ENCODE measurements at regions not wholly inside any gene's neighbourhood (a gene's known extent, or its start where the extent isn't known, plus 50 kb on each side); places are given as distances from the start of the nearest gene placed in this dataset.

DNA sequence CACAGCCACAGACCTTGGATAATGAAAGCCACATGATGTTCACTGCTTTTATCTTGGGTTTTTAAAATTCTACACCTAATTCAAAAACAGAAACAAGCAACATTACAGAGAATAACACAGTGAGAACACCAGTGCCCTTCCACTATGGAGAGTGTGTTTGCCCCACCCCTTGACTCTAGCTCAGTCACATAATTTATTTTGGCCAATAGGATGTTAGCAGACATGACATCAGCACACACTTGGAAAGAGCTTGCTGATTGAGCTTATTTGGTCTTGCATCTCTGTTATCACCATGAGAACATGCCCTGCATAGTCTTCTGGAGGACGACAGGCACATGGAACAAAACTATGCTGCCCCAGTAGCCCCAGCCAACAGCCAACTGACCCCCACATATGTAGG, 118.1 kb downstream of the HNRNPD start:
- Histone ChIP-seq H3K4me3 (no peak overlapping the region), H3K27me3 (ENCODE audit: control insufficient read depth in 3 of 3, insufficient read depth in 3 of 3, low read length in 2 of 3) (no peaks in the 10 kb centered on the region), H3K27ac (ENCODE audit: low read depth in 1 of 2, low read length in 1 of 2) (no peak overlapping the region), H3K4me1 (ENCODE audit: control insufficient read depth in 5 of 5, insufficient read depth in 5 of 5, low read length in 5 of 5) (no peaks in the 10 kb centered on the region), H3K9ac (ENCODE audit: insufficient read depth in 1 of 2, low read length in 2 of 2) (no peak overlapping the region), H3K9me3 (ENCODE audit: control insufficient read depth in 4 of 4, insufficient read depth in 3 of 4, low read length in 3 of 4) (no peaks in the 10 kb centered on the region), H3K36me3 (ENCODE audit: control insufficient read depth in 4 of 4, insufficient read depth in 4 of 4, low read length in 4 of 4) (no peaks in the 10 kb centered on the region)
- DNase-seq (no peak), ATAC-seq (ENCODE audit: insufficient read depth, low FRiP score) (no peak)
- WGBS, 2 donors: 61 to 82% methylated on average over 1 of the region's 1 CpG
- TF ChIP-seq, protein P1, sequence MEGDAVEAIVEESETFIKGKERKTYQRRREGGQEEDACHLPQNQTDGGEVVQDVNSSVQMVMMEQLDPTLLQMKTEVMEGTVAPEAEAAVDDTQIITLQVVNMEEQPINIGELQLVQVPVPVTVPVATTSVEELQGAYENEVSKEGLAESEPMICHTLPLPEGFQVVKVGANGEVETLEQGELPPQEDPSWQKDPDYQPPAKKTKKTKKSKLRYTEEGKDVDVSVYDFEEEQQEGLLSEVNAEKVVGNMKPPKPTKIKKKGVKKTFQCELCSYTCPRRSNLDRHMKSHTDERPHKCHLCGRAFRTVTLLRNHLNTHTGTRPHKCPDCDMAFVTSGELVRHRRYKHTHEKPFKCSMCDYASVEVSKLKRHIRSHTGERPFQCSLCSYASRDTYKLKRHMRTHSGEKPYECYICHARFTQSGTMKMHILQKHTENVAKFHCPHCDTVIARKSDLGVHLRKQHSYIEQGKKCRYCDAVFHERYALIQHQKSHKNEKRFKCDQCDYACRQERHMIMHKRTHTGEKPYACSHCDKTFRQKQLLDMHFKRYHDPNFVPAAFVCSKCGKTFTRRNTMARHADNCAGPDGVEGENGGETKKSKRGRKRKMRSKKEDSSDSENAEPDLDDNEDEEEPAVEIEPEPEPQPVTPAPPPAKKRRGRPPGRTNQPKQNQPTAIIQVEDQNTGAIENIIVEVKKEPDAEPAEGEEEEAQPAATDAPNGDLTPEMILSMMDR (IDR thresholded peaks at IDR 0.05; ENCODE audit: control extremely low read depth, extremely low read depth): no peak

DNA sequence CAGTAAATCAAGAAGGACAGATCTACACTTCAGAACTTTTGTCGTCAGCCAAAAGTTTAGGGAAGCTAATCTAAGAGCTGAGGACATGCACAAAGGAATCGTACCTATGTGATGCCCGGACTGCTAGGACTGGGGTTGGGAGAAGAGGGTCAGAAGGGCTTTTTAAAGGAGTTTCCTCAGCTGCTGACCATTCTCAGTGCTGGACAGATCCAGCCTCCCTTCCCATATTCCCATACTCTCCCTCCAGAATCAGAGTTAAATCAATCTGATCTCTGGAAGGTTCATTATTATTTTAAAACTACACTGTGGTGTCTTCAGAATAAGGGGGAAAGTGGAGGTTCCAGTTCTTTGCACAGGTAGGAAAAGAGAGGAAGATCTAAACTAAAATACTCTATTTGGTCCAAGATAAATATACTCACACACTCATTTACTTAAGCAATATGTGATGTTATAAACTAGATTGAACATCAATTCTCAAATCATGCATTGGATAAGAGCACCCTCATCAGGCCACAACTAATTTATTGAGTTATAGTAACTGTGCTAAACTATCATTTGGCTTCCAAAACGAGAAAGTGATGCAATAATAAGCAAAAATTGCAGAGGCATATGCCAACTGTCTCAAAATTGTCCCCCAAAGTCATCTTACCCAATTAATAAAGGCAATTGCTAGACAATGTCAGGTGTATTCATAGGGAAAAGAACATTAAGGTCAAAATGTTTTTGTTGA, 124.7 kb downstream of the HNRNPD start:
- ATAC-seq (ENCODE audit: insufficient read depth, low FRiP score) (no peak), DNase-seq (peak in 1 of 3 donors; percentile 15)
- H3K27ac ChIP-seq (ENCODE audit: low read depth in 1 of 2, low read length in 1 of 2): no peak overlapping the region
- H3K9me3 ChIP-seq (ENCODE audit: control insufficient read depth in 4 of 4, insufficient read depth in 3 of 4, low read length in 3 of 4): no peaks in the 10 kb centered on the region
- no peaks in the 10 kb centered on the region for H3K27me3 ChIP-seq (ENCODE audit: control insufficient read depth in 3 of 3, insufficient read depth in 3 of 3, low read length in 2 of 3)
- no peaks in the 10 kb centered on the region for H3K4me1 ChIP-seq (ENCODE audit: control insufficient read depth in 5 of 5, insufficient read depth in 5 of 5, low read length in 5 of 5)
- H3K4me3 ChIP-seq: no peak overlapping the region
- H3K36me3 ChIP-seq (ENCODE audit: control insufficient read depth in 4 of 4, insufficient read depth in 4 of 4, low read length in 4 of 4): no peaks in the 10 kb centered on the region
- WGBS, 2 donors: 51 to 62% methylated on average over 4 of the region's 4 CpGs
- H3K9ac ChIP-seq (ENCODE audit: insufficient read depth in 1 of 2, low read length in 2 of 2): no peak overlapping the region
- TF ChIP-seq, protein P1 (IDR thresholded peaks at IDR 0.05; ENCODE audit: control extremely low read depth, extremely low read depth): no peak

DNA sequence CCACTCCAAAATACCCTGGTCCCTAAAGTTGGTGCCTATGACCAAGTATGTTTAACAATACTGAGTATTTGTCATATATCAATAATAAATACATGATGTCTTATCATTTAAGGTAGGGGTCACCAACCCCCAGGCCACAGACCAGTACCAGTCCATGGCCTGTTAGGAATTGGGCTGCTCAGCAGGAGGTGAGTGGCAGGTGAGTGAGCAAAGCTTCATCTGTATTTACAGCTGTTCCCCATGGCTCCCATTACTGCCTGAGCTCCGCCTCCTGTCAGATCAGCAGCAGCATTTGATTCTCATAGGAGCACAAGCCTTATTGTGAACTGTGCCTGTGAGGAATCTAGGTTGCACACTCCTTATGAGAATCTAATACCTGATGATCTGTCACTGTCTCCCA, 126.2 kb downstream of the HNRNPD start:
- Histone ChIP-seq H3K4me3 (no peak overlapping the region), H3K36me3 (ENCODE audit: control insufficient read depth in 4 of 4, insufficient read depth in 4 of 4, low read length in 4 of 4) (no peaks in the 10 kb centered on the region), H3K27ac (ENCODE audit: low read depth in 1 of 2, low read length in 1 of 2) (no peak overlapping the region), H3K27me3 (ENCODE audit: control insufficient read depth in 3 of 3, insufficient read depth in 3 of 3, low read length in 2 of 3) (no peaks in the 10 kb centered on the region), H3K9me3 (ENCODE audit: control insufficient read depth in 4 of 4, insufficient read depth in 3 of 4, low read length in 3 of 4) (no peaks in the 10 kb centered on the region), H3K9ac (ENCODE audit: insufficient read depth in 1 of 2, low read length in 2 of 2) (no peak overlapping the region), H3K4me1 (ENCODE audit: control insufficient read depth in 5 of 5, insufficient read depth in 5 of 5, low read length in 5 of 5) (peaks cover 0 to 2% (median 0%) of the 10 kb centered on the region in 5 donors)
- 91 to 96% methylated on average over 1 of the region's 1 CpG for WGBS, 2 donors
- DNase-seq (no peak), ATAC-seq (ENCODE audit: insufficient read depth, low FRiP score) (no peak)
- TF ChIP-seq, protein P1 (IDR thresholded peaks at IDR 0.05; ENCODE audit: control extremely low read depth, extremely low read depth): no peak

DNA sequence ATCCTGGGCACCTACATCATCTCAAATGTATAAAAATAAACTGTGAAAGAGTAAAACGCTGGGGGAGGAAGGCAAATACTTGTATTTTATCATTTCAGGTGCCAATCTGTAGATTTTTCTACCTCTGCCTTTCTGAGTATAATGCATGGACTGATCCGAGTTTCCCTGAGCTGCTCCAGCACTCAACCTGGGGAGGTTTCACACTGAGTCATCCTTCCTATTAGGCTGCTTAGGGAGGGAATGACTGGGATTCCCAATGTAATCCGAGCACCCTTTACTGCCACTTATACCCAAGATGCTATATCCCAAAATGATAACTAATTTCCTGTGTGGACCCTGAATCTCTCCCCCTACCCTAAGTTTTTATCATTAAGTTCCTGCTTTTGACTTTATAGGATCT, 126.6 kb downstream of the HNRNPD start:
- H3K9me3 ChIP-seq (ENCODE audit: control insufficient read depth in 4 of 4, insufficient read depth in 3 of 4, low read length in 3 of 4): no peaks in the 10 kb centered on the region
- no peak overlapping the region for H3K27ac ChIP-seq (ENCODE audit: low read depth in 1 of 2, low read length in 1 of 2)
- TF ChIP-seq, protein P1 (IDR thresholded peaks at IDR 0.05; ENCODE audit: control extremely low read depth, extremely low read depth): no peak
- ATAC-seq (ENCODE audit: insufficient read depth, low FRiP score) (no peak), DNase-seq (no peak)
- no peaks in the 10 kb centered on the region for H3K27me3 ChIP-seq (ENCODE audit: control insufficient read depth in 3 of 3, insufficient read depth in 3 of 3, low read length in 2 of 3)
- WGBS, 2 donors: 70 to 74% methylated on average over 3 of the region's 3 CpGs
- peaks cover 0 to 2% (median 0%) of the 10 kb centered on the region in 5 donors for H3K4me1 ChIP-seq (ENCODE audit: control insufficient read depth in 5 of 5, insufficient read depth in 5 of 5, low read length in 5 of 5)
- no peaks in the 10 kb centered on the region for H3K36me3 ChIP-seq (ENCODE audit: control insufficient read depth in 4 of 4, insufficient read depth in 4 of 4, low read length in 4 of 4)
- H3K9ac ChIP-seq (ENCODE audit: insufficient read depth in 1 of 2, low read length in 2 of 2): no peak overlapping the region
- no peak overlapping the region for H3K4me3 ChIP-seq
